GM20000 (cell line): ENCODE measurements at regions not wholly inside any gene's neighbourhood (a gene's known extent, or its start where the extent isn't known, plus 50 kb on each side); places are given as distances from the start of the nearest gene placed in this dataset.
"Not testable (repeated sequence)": the region's sequence is repeated elsewhere in the genome, so short reads cannot be mapped to it uniquely, and the experiment has no call there.

Source experiments
- DNase-seq: peaks from one replicate; pipeline ENCODE4 v3.0.0; 2012; ENCODE audit warnings: low spot score
- CTCF ChIP-seq: IDR thresholded peaks from 2 replicates; pipeline ENCODE4 v1.5.1; 2012; ENCODE audit warnings: mild to moderate bottlenecking, control low read depth; ENCODE audit errors: extremely low read depth, missing control alignments

DNA sequence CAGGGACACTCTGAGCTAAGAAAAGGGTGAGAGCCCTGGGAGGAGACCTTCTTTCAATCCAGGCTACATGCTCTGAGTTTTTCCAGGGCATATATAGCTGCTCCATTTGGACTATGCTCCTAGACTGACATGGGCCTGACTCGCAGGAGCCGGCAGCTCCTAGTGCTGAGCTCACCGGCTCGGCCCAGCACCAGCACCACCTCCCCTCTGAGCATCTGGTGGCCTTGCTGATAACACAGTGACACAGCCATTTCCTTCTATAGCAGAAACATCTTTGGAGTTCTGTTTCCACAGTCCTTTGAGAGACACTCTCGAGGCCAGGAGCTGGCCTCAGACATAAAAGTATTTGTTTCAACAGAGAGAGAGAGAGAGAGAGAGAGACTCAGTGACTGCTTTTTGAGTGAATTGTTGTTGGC, 184.9 kb downstream of the TM9SF2 start:
- DNase-seq = no peak

GRCh38 chr13:99681695-99682094, 180.4 kb downstream of the TM9SF2 start:
- no peak for TF ChIP-seq CTCF
- no peak for DNase-seq

More for the DNA sequence above, 184.9 kb downstream of the TM9SF2 start:
- TF ChIP-seq CTCF = no peak

DNA sequence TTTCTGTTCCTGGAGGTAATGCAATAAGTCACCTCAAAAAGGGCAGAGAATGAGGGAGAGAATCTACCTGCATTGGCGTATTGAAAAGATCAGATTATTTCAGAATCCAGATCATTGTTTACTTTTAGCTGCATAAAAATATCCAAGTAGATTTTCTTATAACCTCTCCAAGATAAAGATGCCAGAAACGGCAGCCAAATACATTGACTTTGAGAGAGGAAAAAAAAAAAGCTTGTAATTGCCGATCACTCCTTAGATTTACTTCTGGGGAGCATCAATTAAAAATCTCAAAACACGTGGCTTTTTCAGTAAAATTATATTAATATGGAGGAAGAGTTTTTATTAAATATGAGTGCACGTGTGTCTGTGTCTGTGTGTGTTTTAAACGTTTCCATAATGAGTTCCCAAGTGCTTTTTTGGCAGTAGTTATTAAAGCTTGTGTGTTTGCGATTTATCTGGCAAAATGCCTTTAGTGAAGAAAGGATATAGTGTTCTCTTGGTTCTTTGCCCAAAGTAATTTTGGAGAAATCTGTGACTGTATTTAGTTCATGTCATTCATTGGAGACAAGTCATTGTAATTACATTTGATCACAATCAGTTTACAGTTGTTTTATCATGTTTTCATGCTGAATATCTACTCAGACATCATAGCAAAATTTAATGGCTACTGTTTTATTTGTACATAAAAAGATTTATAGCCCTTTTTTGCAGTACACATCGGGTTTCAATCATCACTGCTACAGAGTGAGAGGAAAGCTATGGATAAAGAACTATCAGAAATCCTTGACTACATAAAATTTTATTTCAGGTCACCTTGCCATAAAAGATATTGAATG, 176.1 kb downstream of the TM9SF2 start:
- DNase-seq = no peak
- no peak for TF ChIP-seq CTCF

- no peak for DNase-seq
- no peak for TF ChIP-seq CTCF
These were observed 170.5 kb downstream of the TM9SF2 start for GRCh38 chr13:99671746-99672145.

- not testable (repeated sequence) for DNase-seq
These were observed 167.8 kb downstream of the TM9SF2 start for GRCh38 chr13:99669096-99669495.

GRCh38 chr13:99666146-99666805, 165.0 kb downstream of the TM9SF2 start:
- TF ChIP-seq CTCF = no peak

GRCh38 chr13:99665711-99666110, 164.4 kb downstream of the TM9SF2 start:
- no peak for TF ChIP-seq CTCF
- no peak for DNase-seq

More at GRCh38 chr13:99666146-99666805, 165.0 kb downstream of the TM9SF2 start:
- DNase-seq = no peak
